ENCODE measurements at regions not wholly inside any gene's neighbourhood (a gene's known extent, or its start where the extent isn't known, plus 50 kb on each side); places are given as distances from the start of the nearest gene placed in this dataset.

DNA sequence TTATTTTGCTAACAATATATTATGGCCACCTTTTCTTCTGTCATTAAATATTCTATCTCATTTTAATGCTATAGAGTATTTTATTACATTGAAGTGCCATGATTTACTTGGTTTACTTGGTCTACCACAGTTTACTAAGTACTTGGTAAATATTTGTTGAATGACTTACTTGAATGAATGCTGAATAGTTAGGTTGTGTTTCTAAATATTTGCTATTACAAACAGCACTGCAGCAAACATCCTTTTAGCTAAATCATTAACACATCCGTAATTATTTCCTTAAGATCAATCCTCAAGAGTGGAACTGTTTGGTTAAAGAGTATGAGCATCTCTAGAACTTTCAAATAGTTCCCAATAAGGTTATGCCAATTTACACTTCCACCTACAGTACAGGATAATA lies 318.7 kb downstream of the MYCN start:
- TF ChIP-seq ZBTB1 (tag by site-specific recombination; IDR thresholded peaks at IDR 0.05) (no peak), ZNF292 (tag by site-specific recombination; IDR thresholded peaks at IDR 0.05; ENCODE audit: borderline replicate concordance, low read depth) (no peak), YY1 (tag by site-specific recombination; IDR thresholded peaks at IDR 0.05) (no peak), RBAK (tag by site-specific recombination; IDR thresholded peaks at IDR 0.05) (no peak)
- TF ChIP-seq, protein P1, sequence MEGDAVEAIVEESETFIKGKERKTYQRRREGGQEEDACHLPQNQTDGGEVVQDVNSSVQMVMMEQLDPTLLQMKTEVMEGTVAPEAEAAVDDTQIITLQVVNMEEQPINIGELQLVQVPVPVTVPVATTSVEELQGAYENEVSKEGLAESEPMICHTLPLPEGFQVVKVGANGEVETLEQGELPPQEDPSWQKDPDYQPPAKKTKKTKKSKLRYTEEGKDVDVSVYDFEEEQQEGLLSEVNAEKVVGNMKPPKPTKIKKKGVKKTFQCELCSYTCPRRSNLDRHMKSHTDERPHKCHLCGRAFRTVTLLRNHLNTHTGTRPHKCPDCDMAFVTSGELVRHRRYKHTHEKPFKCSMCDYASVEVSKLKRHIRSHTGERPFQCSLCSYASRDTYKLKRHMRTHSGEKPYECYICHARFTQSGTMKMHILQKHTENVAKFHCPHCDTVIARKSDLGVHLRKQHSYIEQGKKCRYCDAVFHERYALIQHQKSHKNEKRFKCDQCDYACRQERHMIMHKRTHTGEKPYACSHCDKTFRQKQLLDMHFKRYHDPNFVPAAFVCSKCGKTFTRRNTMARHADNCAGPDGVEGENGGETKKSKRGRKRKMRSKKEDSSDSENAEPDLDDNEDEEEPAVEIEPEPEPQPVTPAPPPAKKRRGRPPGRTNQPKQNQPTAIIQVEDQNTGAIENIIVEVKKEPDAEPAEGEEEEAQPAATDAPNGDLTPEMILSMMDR (tag by site-specific recombination; IDR thresholded peaks at IDR 0.05): no peak
- TF ChIP-seq, protein P2, sequence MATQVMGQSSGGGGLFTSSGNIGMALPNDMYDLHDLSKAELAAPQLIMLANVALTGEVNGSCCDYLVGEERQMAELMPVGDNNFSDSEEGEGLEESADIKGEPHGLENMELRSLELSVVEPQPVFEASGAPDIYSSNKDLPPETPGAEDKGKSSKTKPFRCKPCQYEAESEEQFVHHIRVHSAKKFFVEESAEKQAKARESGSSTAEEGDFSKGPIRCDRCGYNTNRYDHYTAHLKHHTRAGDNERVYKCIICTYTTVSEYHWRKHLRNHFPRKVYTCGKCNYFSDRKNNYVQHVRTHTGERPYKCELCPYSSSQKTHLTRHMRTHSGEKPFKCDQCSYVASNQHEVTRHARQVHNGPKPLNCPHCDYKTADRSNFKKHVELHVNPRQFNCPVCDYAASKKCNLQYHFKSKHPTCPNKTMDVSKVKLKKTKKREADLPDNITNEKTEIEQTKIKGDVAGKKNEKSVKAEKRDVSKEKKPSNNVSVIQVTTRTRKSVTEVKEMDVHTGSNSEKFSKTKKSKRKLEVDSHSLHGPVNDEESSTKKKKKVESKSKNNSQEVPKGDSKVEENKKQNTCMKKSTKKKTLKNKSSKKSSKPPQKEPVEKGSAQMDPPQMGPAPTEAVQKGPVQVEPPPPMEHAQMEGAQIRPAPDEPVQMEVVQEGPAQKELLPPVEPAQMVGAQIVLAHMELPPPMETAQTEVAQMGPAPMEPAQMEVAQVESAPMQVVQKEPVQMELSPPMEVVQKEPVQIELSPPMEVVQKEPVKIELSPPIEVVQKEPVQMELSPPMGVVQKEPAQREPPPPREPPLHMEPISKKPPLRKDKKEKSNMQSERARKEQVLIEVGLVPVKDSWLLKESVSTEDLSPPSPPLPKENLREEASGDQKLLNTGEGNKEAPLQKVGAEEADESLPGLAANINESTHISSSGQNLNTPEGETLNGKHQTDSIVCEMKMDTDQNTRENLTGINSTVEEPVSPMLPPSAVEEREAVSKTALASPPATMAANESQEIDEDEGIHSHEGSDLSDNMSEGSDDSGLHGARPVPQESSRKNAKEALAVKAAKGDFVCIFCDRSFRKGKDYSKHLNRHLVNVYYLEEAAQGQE (tag by site-specific recombination; IDR thresholded peaks at IDR 0.05): no peak
- TF ChIP-seq, protein P3, sequence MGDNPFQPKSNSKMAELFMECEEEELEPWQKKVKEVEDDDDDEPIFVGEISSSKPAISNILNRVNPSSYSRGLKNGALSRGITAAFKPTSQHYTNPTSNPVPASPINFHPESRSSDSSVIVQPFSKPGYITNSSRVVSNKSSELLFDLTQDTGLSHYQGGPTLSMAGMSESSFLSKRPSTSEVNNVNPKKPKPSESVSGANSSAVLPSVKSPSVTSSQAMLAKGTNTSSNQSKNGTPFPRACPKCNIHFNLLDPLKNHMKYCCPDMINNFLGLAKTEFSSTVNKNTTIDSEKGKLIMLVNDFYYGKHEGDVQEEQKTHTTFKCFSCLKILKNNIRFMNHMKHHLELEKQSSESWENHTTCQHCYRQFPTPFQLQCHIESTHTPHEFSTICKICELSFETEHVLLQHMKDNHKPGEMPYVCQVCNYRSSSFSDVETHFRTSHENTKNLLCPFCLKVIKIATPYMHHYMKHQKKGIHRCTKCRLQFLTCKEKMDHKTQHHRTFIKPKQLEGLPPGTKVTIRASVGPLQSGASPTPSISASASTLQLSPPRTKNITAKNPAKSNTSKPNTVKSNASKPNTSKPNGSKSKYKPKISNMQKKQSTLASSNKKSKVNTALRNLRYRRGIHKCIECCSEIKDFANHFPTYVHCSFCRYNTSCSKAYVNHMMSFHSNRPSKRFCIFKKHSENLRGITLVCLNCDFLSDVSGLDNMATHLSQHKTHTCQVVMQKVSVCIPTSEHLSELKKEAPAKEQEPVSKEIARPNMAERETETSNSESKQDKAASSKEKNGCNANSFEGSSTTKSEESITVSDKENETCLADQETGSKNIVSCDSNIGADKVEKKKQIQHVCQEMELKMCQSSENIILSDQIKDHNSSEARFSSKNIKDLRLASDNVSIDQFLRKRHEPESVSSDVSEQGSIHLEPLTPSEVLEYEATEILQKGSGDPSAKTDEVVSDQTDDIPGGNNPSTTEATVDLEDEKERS (tag by site-specific recombination; IDR thresholded peaks at IDR 0.05): no peak
